ENCODE measurements at regions not wholly inside any gene's neighbourhood (a gene's known extent, or its start where the extent isn't known, plus 50 kb on each side); places are given as distances from the start of the nearest gene placed in this dataset.

GRCh38 chr1:55473661-55474060 is 258.5 kb upstream of the USP24 start:
- TF ChIP-seq YY1 (IDR thresholded peaks at IDR 0.05; ENCODE audit: insufficient read depth, insufficient read length), result no peak
- no peak for TF ChIP-seq ZNF274 (IDR thresholded peaks at IDR 0.05; ENCODE audit: low read depth, low read length)
- no peak for TF ChIP-seq SUZ12 (IDR thresholded peaks at IDR 0.05; ENCODE audit: extremely low read depth, insufficient read depth, insufficient read length)

Data from NT2/D1 (cell line).